Panc1 (cell line): ENCODE measurements at regions not wholly inside any gene's neighbourhood (a gene's known extent, or its start where the extent isn't known, plus 50 kb on each side); places are given as distances from the start of the nearest gene placed in this dataset.

ENCODE experiments used
- CTCF ChIP-seq: fragments of 450-650 bp; IDR thresholded peaks from 2 replicates; pipeline ENCODE4 v1.5.1; 2017; ENCODE audit warnings: mild to moderate bottlenecking
- SIN3A ChIP-seq: IDR thresholded peaks from 2 replicates; pipeline ENCODE4 v1.6.1; 2012; ENCODE audit warnings: low read depth, mild to moderate bottlenecking, low read length, moderate library complexity, borderline replicate concordance; ENCODE audit not compliant: insufficient read depth

- TF ChIP-seq SIN3A (no peak), CTCF (no peak)
Measured at GRCh38 chr11:70912226-70912840, 340.0 kb downstream of the SHANK2 start.
